HG03520 (cell line): ENCODE measurements at regions not wholly inside any gene's neighbourhood (a gene's known extent, or its start where the extent isn't known, plus 50 kb on each side); places are given as distances from the start of the nearest gene placed in this dataset.

Source experiments
- ATAC-seq: cut with Tn5 transposase; IDR thresholded peaks from one replicate; pipeline ENCODE4 v1.9.1; 2021; ENCODE audit warnings: mild to moderate bottlenecking, moderate library complexity; ENCODE audit not compliant: unreplicated experiment

DNA sequence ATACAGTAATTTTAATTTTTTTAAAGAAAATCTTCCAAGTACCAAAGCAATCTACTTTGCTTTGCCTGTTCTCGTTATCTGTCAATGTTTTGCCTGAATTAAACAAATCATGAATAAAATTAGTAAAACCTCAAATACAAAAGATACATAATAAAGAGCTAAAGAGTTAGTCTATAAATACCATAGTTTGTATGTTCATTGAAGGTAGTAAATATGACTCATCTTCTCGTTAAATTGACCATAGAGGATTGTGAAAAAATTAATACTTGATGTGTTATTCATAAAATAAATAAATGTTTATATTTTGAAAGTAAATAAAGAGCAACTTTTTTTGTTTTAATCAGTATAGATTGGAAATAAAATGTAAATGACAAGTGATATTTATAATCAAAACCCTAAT is 246.5 kb upstream of the PLSCR5 start:
- no peak for ATAC-seq

GRCh38 chr3:146845361-146845760 is 240.2 kb upstream of the PLSCR5 start:
- ATAC-seq, result no peak

- no peak for ATAC-seq
These were observed 238.3 kb upstream of the PLSCR5 start for GRCh38 chr3:146843476-146843875.

- no peak for ATAC-seq
These were observed 234.7 kb upstream of the PLSCR5 start for GRCh38 chr3:146839727-146840375.

GRCh38 chr3:146838221-146838620 is 233.1 kb upstream of the PLSCR5 start:
- ATAC-seq, result no peak

DNA sequence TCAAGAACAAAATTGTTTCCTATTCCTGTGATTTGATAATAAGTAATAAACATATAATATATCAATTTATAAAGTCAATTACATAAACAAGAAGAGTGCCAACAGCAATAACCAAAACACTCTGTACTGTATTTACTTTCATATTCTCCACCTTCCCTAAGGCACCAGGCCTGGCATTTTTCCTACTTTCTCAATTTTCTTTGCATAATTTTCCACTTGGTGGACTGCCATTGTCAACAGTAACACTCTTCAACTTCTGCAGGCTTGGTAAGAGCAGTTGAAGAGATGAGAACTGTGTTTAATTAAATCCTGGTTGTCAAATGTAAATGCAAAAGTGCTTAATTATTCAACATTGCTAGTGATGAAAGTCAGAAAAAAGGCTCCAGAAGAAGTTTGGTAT is 229.8 kb upstream of the PLSCR5 start:
- no peak for ATAC-seq

DNA sequence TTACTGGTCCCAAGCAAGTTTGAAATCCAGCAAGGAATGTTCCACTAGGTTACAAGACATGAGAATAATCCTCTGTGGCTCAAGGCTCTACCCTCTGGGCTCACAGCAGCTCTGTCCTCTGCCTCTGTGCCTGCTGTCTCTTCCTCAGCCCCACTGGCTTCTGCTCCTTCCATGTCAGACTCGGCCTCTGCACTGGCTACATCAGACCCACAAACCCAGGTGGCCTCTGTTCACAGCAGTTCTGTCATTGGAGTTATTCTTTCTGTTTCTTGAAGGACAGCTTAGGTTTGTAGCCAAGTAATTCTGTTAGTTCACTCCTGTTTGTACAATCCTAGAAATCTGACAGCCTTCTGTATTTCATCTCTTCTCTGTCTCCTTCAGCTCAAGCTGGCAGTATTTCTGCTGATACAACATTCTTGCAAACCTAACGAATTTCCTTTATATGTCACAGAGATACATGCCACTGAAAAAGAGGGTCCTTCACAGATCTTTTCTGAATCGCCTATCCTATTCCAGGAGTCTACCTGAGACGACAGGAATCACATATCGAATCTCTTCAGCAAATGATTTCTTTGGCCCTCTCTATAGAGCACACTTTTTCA is 227.8 kb upstream of the PLSCR5 start:
- ATAC-seq, result no peak

DNA sequence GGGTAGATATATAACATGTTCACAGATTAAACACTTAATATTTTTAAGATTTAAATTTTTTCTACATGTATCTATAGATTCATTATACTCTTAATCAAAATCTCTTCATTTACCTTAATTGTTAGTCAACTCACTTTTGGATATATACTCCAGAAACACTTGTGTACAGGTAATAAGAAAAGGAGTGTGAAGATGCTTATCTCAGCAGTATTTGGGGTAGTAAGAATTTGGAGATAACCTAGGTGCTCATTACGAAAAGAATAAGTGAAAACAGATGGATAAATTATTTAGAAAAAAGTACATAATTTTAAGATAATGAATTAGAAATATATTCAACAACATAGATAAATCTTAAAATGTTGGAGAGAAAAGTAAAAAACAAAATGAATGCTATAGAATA is 226.5 kb upstream of the PLSCR5 start:
- no peak for ATAC-seq

DNA sequence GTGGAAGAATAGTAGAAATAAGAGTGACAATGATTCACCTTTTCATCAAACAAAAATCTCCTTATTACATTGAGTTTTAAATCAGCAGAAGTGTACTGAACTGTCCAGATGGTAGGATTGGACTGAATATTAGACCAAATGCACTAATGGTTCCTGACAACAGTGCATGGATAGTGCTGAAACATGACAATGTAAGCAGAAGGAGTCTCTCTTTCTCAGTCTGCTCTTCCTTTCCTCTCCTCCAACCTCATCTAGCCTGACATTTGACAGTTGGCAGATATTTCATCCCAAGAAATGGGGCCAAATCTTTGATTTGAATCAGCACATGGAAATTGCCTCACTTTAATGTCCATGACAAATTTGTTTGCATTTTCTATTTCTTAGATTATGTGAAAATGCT is 225.1 kb upstream of the PLSCR5 start:
- ATAC-seq, result no peak

DNA sequence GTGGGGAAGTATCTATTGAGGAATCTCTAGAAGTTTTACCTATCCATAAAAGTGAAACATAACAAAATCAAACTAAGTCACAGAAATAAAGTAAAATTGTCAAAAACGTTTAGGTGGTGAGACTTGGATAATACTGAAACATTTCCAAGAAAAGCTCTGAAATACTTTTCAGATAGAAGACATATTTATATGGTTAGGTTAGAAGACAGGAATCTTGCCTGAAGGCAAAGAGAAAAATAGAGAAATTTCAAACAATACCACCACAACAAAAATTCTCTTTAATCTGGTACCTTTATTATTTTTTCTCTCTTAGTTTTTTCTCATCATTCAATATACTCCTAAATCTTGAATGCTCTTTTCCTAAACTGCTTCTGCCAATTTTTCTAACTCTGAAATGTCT is 222.7 kb upstream of the PLSCR5 start:
- ATAC-seq, result no peak

GRCh38 chr3:146823622-146824021 is 218.5 kb upstream of the PLSCR5 start:
- ATAC-seq, result no peak

DNA sequence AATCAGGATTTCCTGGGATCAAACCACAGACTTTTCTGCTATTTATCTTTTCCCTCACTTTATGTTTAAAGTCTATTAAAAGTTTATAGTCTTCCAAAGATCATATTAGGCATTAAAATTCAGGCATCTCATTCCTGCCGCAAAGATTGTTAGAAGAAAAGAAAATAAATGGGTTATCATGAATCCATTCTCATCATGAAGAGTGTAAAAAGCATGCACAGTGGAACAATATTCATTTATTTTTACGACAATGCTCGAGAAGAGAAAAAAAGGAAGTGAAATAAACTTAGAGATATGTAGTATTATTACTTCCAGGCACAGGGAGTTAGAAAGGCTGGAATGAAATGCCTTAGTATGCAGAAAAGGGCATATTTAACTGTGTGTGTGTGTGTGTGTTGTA is 213.7 kb upstream of the PLSCR5 start:
- ATAC-seq, result no peak

DNA sequence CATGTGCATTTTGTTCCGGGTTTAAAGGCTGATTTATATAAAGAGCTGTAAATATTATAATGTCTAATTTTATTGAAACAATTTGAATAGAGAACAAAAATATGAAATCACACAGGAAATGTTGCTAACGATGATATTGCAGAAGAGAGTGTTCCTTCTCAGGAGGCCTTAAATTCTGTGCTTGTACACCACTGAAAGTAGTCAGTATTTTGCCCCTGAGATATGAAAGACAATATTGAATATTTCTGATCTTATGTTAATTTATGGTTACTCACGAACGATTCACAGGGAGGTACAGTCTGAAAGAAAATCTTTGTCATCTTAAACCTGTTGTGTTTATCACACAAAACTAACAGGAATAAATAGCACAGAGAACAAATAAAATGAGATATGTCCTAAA is 213.2 kb upstream of the PLSCR5 start:
- no peak for ATAC-seq

DNA sequence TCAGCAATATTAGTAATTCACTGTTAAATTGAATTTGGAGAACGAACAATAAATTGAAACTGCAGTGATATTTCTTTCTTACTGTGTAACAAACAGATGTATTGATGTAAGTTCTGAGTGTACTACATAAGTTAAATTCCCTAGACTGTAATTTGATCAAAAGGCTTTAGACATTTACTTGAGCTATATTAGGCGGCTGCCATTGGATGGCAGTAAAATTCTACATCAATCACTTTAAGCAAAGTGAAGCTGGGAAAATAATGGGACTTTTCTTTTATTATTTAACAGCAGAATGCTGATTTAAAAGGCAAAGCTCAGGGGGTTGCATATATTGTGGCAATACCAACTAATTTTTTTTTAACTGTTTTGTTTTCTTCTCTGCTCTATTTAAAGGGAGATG is 212.6 kb upstream of the PLSCR5 start:
- no peak for ATAC-seq

DNA sequence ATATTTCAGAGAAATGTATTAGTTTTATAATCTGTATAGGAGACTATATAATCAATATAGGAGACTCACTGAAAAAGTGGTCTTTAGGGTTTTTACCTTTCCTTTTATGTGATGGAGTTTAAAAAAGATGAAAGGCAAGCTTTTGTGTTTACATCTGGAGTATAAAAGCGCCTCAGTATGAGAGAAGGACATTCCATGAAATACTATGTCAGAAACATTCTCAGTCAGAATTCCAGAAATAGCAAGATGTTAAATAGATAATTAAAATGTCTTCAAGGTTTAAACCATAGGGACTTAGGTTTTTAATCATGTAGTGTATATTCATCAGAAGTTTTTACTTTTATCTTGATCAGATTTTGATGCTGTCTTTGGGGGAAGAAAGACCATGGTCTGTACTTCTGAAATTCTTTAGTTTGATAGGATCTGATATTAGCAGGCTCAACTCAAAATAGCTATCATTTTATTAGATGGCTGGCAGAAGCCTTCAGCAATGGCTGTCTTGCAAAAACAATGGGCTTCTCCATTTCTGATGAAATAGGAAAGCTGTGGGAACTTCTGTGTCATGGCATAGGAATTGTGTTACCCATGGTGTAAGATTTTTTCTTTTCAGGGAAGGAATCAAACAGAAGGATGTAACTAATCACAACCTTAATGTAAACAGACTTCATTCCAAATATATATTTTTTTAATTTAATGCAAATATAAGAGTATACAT is 209.6 kb upstream of the PLSCR5 start:
- no peak for ATAC-seq

DNA sequence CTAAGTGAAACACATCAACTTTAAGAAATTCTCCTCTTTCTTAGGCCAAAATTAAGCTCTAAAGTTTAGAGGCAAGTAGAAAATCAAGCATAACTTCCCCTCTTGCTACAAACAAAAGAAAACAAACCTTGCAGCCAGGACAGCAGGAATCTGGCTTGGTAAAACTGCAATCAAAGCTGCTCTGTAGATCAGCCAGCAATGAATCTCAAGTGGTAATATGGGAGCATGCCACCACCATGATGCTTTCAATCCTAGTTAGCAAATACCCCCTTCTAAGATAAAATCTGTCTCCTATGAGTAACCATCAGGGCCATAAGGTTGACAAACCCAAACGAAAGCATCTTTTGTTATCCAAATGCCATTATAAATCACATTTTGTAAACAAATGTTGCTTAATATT is 208.3 kb upstream of the PLSCR5 start:
- no peak for ATAC-seq

GRCh38 chr3:146803745-146804144 is 198.6 kb upstream of the PLSCR5 start:
- no peak for ATAC-seq

DNA sequence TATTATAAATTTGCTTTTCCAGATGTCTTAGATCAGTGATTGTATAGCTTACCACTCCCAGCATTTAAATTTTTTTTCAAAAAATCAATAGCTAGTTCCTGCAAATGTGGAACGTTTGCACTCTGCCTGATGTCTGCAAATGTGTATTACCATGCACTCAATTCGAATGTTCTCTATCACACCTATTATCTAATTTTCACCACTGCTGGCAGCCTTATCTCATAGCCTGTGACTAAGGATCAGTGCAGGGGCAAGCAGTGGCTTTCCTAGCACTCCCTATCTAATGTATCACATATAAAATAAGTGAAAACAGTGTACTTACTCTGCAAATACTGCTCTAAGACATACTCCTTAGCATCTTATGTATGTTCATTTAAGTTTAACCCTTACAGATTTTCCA is 196.3 kb upstream of the PLSCR5 start:
- ATAC-seq, result no peak

GRCh38 chr3:146800484-146800883 is 195.3 kb upstream of the PLSCR5 start:
- ATAC-seq, result no peak

- ATAC-seq, result no peak
These were observed 190.9 kb upstream of the PLSCR5 start for GRCh38 chr3:146796078-146796477.

- ATAC-seq, result no peak
These were observed 178.3 kb upstream of the PLSCR5 start for GRCh38 chr3:146783446-146783845.

- ATAC-seq, result no peak
These were observed 176.5 kb upstream of the PLSCR5 start for GRCh38 chr3:146781606-146782005.
